CD8-positive, alpha-beta memory T cell (primary cell): ENCODE measurements at regions not wholly inside any gene's neighbourhood (a gene's known extent, or its start where the extent isn't known, plus 50 kb on each side); places are given as distances from the start of the nearest gene placed in this dataset.

ENCODE experiments used
- CTCF ChIA-PET: fragments of 350-600 bp; sonication (Branson Sonifier 250); formaldehyde crosslinking; loops from one replicate; lab custom pipeline; 2021; ENCODE audit warnings: antibody characterized with exemption; lab: Charles Lee
- POLR2A ChIA-PET: fragments of 350-600 bp; sonication (Branson Sonifier 250); formaldehyde crosslinking; loops from one replicate; lab custom pipeline; 2021; ENCODE audit warnings: antibody characterized with exemption; lab: Charles Lee
- DNase-seq, 5 donors: peaks; one replicate each; pipeline versions ENCODE4 v3.0.0 to v3.0.0-alpha.2; 2020 to 2022; ENCODE audit warnings: mixed read lengths in 1 of 5
- H3K27ac ChIP-seq: one replicate; pipeline ENCODE4 v1.7.0; 2013; ENCODE audit warnings: low read depth, mild to moderate bottlenecking, low read length, moderate library complexity
- H3K27me3 ChIP-seq: 2 replicates; pipeline ENCODE4 v1.7.0; 2013; ENCODE audit warnings: low read length, mild to moderate bottlenecking; ENCODE audit not compliant: insufficient read depth, poor library complexity, severe bottlenecking
- H3K36me3 ChIP-seq: 2 replicates; pipeline ENCODE4 v1.7.0; 2013; ENCODE audit warnings: mild to moderate bottlenecking, low read length, moderate library complexity; ENCODE audit not compliant: insufficient read depth
- H3K4me1 ChIP-seq: 2 replicates; pipeline ENCODE4 v1.7.0; 2013; ENCODE audit warnings: mild to moderate bottlenecking, low read length, moderate library complexity; ENCODE audit not compliant: insufficient read depth
- H3K4me3 ChIP-seq: 2 replicates; pipeline ENCODE4 v1.7.0; 2013; ENCODE audit warnings: mild to moderate bottlenecking, low read length
- H3K9me3 ChIP-seq: 2 replicates; pipeline ENCODE4 v1.7.0; 2013; ENCODE audit warnings: mild to moderate bottlenecking, low read length
- H3K27ac Mint-ChIP-seq, 8 donors: one replicate each; pipeline ENCODE4 v1.8.0; 2020 to 2021; ENCODE audit warnings: mixed read lengths in 8 of 8, mild to moderate bottlenecking in 6 of 8, inconsistent platforms in 3 of 8, moderate library complexity in 3 of 8
- H3K27me3 Mint-ChIP-seq, 2 donors: one replicate each; pipeline ENCODE4 v1.8.0; 2020 to 2021; ENCODE audit warnings: mixed read lengths in 2 of 2, mild to moderate bottlenecking in 1 of 2, moderate library complexity in 1 of 2
- H3K36me3 Mint-ChIP-seq, 3 donors: one replicate each; pipeline ENCODE4 v1.8.0; 2020 to 2021; ENCODE audit warnings: mixed read lengths in 3 of 3, inconsistent platforms in 1 of 3, mild to moderate bottlenecking in 1 of 3
- H3K4me1 Mint-ChIP-seq, 3 donors: one replicate each; pipeline ENCODE4 v1.8.0; 2020 to 2021; ENCODE audit warnings: mixed read lengths in 3 of 3, inconsistent platforms in 1 of 3, mild to moderate bottlenecking in 1 of 3
- H3K4me3 Mint-ChIP-seq, 7 donors: one replicate each; pipeline ENCODE4 v1.8.0; 2020 to 2021; ENCODE audit warnings: mixed read lengths in 7 of 7, mild to moderate bottlenecking in 6 of 7, moderate library complexity in 4 of 7, inconsistent platforms in 2 of 7
- H3K9me3 Mint-ChIP-seq, 5 donors: one replicate each; pipeline ENCODE4 v1.8.0; 2020 to 2022; ENCODE audit warnings: mixed read lengths in 5 of 5, mild to moderate bottlenecking in 3 of 5, moderate library complexity in 2 of 5, inconsistent platforms in 1 of 5

DNA sequence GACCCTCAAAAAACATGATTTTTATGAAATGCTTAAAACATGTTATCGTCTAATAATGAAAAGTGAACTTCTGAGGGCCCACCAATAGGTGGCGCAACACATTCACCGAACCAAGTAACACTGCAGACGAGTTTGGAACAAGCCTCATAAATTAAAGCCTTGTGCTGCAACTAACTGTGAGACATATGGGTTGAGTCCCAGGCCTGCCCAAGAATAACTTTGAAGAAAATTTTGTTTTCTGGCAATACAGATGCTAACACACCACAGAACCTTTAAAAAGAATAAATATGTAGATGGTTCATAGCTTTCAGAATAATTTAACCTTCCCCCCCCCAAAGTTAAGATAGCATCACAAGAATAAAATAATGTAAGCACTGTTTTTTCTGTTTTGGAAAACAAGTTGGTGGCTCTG, 285.9 kb downstream of the RNF144A start:
- Histone ChIP-seq H3K27me3 (no peaks in the 10 kb centered on the region), H3K36me3 (no peaks in the 10 kb centered on the region), H3K4me3 (no peak overlapping the region), H3K9me3 (no peaks in the 10 kb centered on the region), H3K4me1 (no peaks in the 10 kb centered on the region), H3K27ac (no peak overlapping the region)
- peaks cover 2 to 4% of the 10 kb centered on the region in 2 donors for H3K27me3 Mint-ChIP-seq
- H3K36me3 Mint-ChIP-seq, result peaks cover 0 to 2% (median 0%) of the 10 kb centered on the region in 3 donors
- H3K27ac Mint-ChIP-seq, result no peak overlapping the region
- POLR2A ChIA-PET, result interaction anchor here (0.7 to 1.2 kb wide), 2 partner anchors 1275 to 1481 kb away, joined by 3 to 5 read pairs; no protein-coding TSS in a partner anchor
- no peaks in the 10 kb centered on the region for H3K4me1 Mint-ChIP-seq
- H3K4me3 Mint-ChIP-seq, result no peak overlapping the region
- peak; percentile 40 to 67 (median 45) for DNase-seq
- CTCF ChIA-PET, result interaction anchor here (1.0 to 3.1 kb wide), 4 partner anchors 10 to 1484 kb away, joined by 3 to 8 read pairs (median 4); no protein-coding TSS in a partner anchor
- no peaks in the 10 kb centered on the region for H3K9me3 Mint-ChIP-seq

DNA sequence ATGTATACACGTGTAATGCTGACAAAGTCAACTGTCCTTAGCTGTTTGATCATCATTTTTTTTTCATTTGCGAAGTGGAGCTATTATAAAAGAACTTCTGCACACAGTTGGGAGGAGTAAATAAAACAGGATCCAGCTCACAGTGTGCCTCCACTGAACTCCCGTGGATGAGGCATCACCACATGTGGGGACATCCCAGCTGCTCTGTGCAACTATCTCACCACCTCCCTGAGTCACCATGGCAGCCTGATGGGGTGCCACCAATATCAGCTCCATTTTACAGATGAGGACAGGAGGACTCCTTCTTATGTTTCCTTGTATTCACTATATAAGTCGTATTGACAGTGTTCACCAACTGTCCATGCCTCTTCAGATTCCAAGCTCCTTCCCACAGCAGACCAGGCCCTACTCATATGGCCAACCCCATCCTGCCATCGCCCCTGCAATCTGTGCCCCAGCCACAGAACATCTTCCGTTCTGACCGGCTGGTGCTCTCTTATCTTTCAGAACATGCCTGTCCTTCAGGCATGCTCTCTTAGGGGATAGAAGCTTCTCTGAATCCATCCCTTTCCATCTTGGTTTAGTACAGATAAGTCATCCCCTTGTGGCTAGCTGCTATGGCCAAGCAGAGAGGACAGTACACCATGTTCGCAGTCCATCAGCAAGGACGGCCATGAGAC, 288.1 kb downstream of the RNF144A start:
- POLR2A ChIA-PET, result no interaction called here

DNA sequence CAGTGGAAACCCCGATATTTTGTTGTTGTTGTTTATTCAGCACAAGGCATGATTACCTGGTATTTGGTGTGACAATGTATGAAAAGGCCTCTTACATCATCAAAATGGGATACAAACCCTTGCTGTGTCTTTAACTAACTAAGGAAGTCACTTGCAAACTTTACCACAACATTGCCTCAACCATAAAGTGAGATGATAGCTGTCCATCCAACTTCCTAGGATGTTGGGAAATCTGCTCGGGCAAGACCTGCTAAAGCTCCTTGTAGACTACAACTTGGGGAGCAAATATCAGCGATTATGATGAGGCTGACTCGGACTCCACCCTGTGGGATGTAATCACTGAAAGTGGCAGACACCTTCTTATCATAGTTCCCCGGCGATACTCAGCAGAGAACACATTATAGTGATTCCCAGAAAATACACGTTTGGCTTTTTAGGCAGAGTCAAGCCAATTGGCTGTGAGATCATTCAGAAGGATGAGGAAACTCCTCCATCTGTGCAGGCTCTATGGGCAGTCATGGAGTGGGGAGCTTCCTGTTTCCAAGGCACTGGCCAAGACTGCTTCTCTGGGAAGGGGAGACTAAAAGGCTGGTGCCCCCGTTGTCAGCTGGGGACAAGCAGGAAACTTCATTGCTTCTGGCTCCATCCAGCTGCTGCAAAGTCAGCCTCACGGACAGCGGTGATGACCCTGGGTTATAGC, 289.0 kb downstream of the RNF144A start:
- ChIA-PET POLR2A (no interaction called here), CTCF (interaction anchor here (1.2 kb wide), 1 partner anchor 1339 kb away, joined by 3 read pairs; no protein-coding TSS in a partner anchor)
- no peaks in the 10 kb centered on the region for H3K36me3 ChIP-seq
- Mint-ChIP-seq H3K4me1 (no peaks in the 10 kb centered on the region), H3K36me3 (no peaks in the 10 kb centered on the region), H3K9me3 (no peaks in the 10 kb centered on the region), H3K27me3 (peaks cover 4% of the 10 kb centered on the region in 2 donors), H3K4me3 (no peak overlapping the region), H3K27ac (no peak overlapping the region)
- H3K27ac ChIP-seq, result no peak overlapping the region
- H3K4me3 ChIP-seq, result no peak overlapping the region
- H3K4me1 ChIP-seq, result no peaks in the 10 kb centered on the region
- no peak for DNase-seq
- no peaks in the 10 kb centered on the region for H3K27me3 ChIP-seq
- H3K9me3 ChIP-seq, result no peaks in the 10 kb centered on the region

More for the DNA sequence above, 288.1 kb downstream of the RNF144A start:
- no peak overlapping the region for H3K4me3 ChIP-seq
- Mint-ChIP-seq H3K4me3 (no peak overlapping the region), H3K4me1 (no peaks in the 10 kb centered on the region), H3K27ac (no peak overlapping the region), H3K9me3 (no peaks in the 10 kb centered on the region), H3K36me3 (no peaks in the 10 kb centered on the region), H3K27me3 (peaks cover 4% of the 10 kb centered on the region in 2 donors)
- H3K36me3 ChIP-seq, result no peaks in the 10 kb centered on the region
- DNase-seq, result no peak
- H3K9me3 ChIP-seq, result no peaks in the 10 kb centered on the region
- no peak overlapping the region for H3K27ac ChIP-seq
- no peaks in the 10 kb centered on the region for H3K27me3 ChIP-seq
- CTCF ChIA-PET, result interaction anchor here (1.2 to 3.1 kb wide), 3 partner anchors 521 to 1479 kb away, joined by 3 to 8 read pairs (median 5); no protein-coding TSS in a partner anchor
- no peaks in the 10 kb centered on the region for H3K4me1 ChIP-seq

DNA sequence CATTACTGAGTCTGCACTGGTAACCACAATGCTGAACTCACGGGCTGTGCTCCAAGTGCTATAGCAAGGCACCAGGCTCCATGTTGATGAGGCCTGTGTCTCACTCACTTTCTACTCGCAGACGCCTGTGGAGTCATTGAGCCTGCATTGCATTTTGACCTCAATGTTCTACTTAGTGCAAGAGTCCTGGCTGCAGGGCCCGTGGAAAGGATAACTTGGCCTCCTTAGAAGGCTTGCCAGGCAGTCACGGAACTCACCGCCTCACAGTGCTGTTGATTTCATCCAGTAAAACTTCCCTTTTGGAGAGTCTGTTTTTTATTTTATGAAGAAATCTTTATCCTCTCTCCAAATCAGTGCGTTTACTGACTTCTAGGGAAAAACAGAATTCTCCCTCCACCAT, 290.4 kb downstream of the RNF144A start:
- H3K27ac ChIP-seq, result no peak overlapping the region
- H3K27ac Mint-ChIP-seq, result no peak overlapping the region
- CTCF ChIA-PET, result no interaction called here
- no peaks in the 10 kb centered on the region for H3K4me1 Mint-ChIP-seq
- DNase-seq, result no peak
- H3K27me3 Mint-ChIP-seq, result peaks cover 4% of the 10 kb centered on the region in 2 donors
- POLR2A ChIA-PET, result no interaction called here
- no peaks in the 10 kb centered on the region for H3K9me3 Mint-ChIP-seq
- no peaks in the 10 kb centered on the region for H3K9me3 ChIP-seq
- no peak overlapping the region for H3K4me3 Mint-ChIP-seq
- H3K4me3 ChIP-seq, result no peak overlapping the region
- H3K36me3 Mint-ChIP-seq, result no peaks in the 10 kb centered on the region
- H3K4me1 ChIP-seq, result no peaks in the 10 kb centered on the region
- H3K36me3 ChIP-seq, result no peaks in the 10 kb centered on the region
- no peaks in the 10 kb centered on the region for H3K27me3 ChIP-seq

DNA sequence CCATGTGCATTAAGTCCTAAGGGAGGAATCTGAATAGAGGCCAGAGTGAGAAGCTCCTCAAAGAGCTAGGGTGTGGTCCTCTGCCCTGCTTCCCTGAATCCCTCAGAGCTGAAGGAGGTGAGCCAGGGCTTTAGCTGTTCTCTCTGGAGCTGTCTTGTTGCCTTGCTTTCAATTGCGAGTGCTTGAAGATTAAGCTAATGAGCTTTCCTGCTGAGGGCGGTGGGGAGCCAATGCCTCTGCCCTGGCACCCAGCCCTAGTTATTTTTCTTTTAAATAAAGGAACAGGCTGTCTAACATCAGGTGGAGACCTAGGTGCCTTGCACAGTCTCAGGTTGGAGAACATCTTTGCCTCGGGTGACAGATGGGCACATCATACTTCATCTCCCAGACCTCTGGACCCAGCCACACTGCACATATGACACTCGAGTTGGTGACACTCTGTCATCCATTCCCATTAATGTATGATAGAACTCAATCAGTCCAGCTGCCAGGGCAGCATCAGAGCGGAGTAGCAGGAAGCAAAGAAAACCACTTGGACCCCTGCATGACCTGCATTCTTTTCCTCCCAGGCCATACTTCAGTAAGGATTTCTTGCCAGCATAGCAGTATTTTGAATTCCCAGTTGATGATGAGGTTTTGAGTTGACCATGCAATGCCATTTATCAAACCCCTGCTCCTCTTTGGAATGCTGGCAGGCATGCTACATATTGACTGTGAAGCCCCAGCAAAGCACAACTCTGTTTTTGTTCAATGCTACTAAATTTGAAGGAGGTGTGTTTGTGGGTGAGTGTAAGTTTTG, 292.7 kb downstream of the RNF144A start:
- no peaks in the 10 kb centered on the region for H3K4me1 ChIP-seq
- ChIA-PET POLR2A (no interaction called here), CTCF (interaction anchor here (0.7 kb wide), 1 partner anchor 15 kb away, joined by 3 read pairs; no protein-coding TSS in a partner anchor)
- Mint-ChIP-seq H3K27ac (no peak overlapping the region), H3K9me3 (no peaks in the 10 kb centered on the region), H3K4me1 (no peaks in the 10 kb centered on the region), H3K4me3 (no peak overlapping the region), H3K36me3 (no peaks in the 10 kb centered on the region), H3K27me3 (peaks cover 0 to 6% of the 10 kb centered on the region in 2 donors)
- no peaks in the 10 kb centered on the region for H3K9me3 ChIP-seq
- H3K36me3 ChIP-seq, result no peaks in the 10 kb centered on the region
- no peak for DNase-seq
- H3K27me3 ChIP-seq, result no peaks in the 10 kb centered on the region
- no peak overlapping the region for H3K4me3 ChIP-seq
- H3K27ac ChIP-seq, result no peak overlapping the region

DNA sequence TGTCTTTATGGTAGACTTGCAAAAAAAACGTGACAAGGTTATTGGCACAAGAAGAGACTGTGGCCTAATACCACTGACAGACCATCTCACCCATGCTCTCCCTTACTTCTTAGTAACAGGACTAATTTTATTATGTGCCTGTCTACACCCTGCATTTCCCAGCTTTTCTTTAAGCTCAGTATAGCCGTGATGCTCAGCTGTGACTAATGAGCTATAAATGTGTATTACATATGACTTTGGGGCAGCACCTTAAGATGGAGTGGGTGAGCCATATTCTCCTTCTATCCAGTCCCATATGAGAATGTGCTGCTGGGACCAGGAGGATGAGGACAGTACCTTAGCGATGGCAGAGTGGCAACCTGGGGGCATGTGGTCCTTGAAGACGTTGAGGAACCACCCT, 293.5 kb downstream of the RNF144A start:
- Histone ChIP-seq H3K27me3 (no peaks in the 10 kb centered on the region), H3K4me1 (no peaks in the 10 kb centered on the region), H3K27ac (no peak overlapping the region), H3K9me3 (no peaks in the 10 kb centered on the region), H3K4me3 (no peak overlapping the region), H3K36me3 (no peaks in the 10 kb centered on the region)
- no peak for DNase-seq
- no peak overlapping the region for H3K4me3 Mint-ChIP-seq
- H3K4me1 Mint-ChIP-seq, result no peaks in the 10 kb centered on the region
- no peaks in the 10 kb centered on the region for H3K9me3 Mint-ChIP-seq
- CTCF ChIA-PET, result no interaction called here
- no peaks in the 10 kb centered on the region for H3K36me3 Mint-ChIP-seq
- POLR2A ChIA-PET, result no interaction called here
- peaks cover 0 to 6% of the 10 kb centered on the region in 2 donors for H3K27me3 Mint-ChIP-seq
- H3K27ac Mint-ChIP-seq, result no peak overlapping the region

DNA sequence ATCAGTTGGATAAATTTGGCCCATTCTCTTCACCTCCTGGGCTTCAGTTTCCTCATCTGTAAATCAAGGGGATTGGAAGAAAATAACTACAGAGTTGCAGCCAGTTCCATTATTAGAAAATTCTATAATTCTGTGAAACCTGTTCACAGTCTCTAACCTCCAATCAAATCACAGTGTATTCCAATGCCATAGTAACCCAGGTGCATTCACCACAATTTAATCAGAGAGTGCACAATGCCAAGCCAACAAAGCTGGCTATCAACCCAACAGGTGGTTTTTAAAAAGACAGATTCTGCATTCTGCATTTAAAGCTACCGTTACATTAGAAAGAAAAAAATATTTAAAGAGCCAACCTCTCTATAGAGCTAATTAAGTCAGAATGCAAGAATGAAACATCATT, 308.6 kb downstream of the RNF144A start:
- H3K4me1 Mint-ChIP-seq, result no peaks in the 10 kb centered on the region
- CTCF ChIA-PET, result no interaction called here

More for the DNA sequence above, 308.6 kb downstream of the RNF144A start:
- H3K27me3 ChIP-seq, result no peaks in the 10 kb centered on the region
- peaks cover 0 to 17% (median 0%) of the 10 kb centered on the region in 3 donors for H3K36me3 Mint-ChIP-seq
- no peaks in the 10 kb centered on the region for H3K9me3 ChIP-seq
- no peak overlapping the region for H3K4me3 ChIP-seq
- H3K4me1 ChIP-seq, result no peaks in the 10 kb centered on the region
- H3K27me3 Mint-ChIP-seq, result peaks cover 11 to 18% of the 10 kb centered on the region in 2 donors
- H3K4me3 Mint-ChIP-seq, result no peak overlapping the region
- no peaks in the 10 kb centered on the region for H3K36me3 ChIP-seq
- H3K27ac ChIP-seq, result no peak overlapping the region
- DNase-seq, result no peak
- POLR2A ChIA-PET, result no interaction called here
- peaks cover 0 to 14% (median 8%) of the 10 kb centered on the region in 5 donors for H3K9me3 Mint-ChIP-seq
- H3K27ac Mint-ChIP-seq, result no peak overlapping the region
